HG02623 (cell line): ENCODE measurements at regions not wholly inside any gene's neighbourhood (a gene's known extent, or its start where the extent isn't known, plus 50 kb on each side); places are given as distances from the start of the nearest gene placed in this dataset.
"Not testable (repeated sequence)": the region's sequence is repeated elsewhere in the genome, so short reads cannot be mapped to it uniquely, and the experiment has no call there.

Source experiments
- ATAC-seq: cut with Tn5 transposase; IDR thresholded peaks from one replicate; pipeline ENCODE4 v1.9.1; 2021; ENCODE audit warnings: moderate library complexity; ENCODE audit not compliant: unreplicated experiment

- ATAC-seq = not testable (repeated sequence)
Measured at GRCh38 chr14:87734577-87735360, 258.2 kb downstream of the GALC start.

GRCh38 chr14:87733115-87733514 lies 259.9 kb downstream of the GALC start:
- not testable (repeated sequence) for ATAC-seq

GRCh38 chr14:87732562-87732961 lies 260.4 kb downstream of the GALC start:
- ATAC-seq = no peak

DNA sequence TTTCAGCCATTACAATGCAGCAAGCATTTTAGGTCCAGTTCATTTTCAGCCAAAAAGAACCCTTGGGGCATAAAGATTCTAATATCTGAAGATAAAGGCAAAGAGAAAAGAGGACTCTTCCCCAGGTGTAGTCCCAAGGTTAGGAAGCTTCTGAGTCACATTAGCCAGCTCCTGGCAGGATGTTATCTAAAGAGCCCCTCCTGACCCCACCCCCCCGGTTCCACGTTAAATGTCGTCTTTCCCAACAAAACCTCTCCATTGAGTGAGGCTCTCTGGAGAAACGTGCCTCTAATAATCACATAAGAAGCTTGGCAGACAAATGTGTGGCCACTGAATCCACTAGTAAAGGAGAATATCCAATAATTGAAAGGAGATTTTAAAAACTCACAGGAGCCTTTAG lies 267.7 kb downstream of the GALC start:
- ATAC-seq = no peak

DNA sequence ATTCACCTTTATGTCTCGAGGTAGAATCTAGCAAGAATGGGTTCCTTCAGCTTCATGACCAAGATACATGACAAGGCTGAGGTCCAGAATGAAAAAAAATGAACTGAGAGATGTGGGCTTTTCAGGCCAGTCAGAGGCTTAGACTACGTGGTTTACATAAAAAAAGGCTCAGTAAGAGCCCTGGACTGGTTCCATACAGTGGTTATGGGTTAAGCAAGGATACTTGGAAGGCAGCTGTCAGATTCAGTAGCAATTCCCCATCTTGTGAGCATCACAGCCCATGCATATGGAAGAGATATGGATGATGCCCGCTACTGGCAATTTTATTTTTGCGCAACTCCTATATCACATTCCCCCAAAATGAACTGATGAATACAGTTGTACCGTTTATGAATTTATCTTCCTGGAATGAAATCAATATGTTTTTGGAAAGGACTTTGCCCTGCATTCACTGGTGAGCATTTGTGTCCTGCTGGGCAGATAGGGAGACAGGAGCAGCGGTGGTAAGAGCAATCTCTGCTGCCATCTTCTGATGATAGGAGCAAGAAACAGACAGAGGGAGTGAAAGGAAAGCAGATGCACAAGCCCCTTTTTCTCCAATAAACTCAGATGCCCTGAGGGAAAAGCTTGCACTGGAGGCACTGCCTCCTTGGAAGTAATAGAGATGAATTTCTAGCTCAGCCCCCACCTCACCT lies 280.4 kb downstream of the GALC start:
- no peak for ATAC-seq

- no peak for ATAC-seq
Measured at GRCh38 chr14:87705439-87705896, 287.5 kb downstream of the GALC start.

DNA sequence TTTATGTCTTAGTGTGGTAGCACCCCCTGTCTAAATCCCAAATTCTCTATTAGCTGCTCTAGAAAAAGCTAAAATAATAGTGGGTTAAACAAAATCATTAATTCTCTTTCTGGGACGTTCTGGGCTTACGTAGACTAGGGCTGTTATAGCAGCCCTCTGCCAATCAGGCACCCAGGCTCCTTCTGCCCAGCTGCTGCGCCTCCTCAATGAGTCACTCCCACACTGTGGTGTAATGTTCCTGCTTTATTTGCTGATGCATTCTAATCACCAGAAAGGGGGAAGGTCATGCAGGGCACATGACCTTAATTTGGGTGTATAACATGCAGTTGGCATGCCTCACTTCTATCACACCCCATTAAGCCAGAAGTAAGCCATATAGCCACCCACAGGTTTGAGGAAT lies 294.5 kb downstream of the GALC start:
- no peak for ATAC-seq

DNA sequence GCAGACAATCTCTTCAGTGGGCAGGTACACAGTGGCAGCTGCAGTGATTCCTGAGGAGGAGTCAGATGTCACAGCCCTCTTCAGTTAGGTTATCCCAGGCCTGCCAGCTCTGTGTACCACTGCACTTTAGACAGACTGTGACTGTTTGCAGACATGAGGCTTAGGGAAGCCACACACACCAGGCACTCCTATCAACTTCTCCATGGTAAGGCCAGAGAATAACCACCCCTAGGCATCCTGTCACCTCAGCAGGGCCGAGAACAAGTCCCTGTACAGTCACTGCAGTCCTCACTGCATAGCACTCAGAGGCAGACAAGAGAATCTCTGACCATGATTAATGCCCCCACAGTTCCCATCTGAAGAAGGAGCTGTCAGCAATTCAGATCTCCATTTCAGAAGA lies 296.5 kb downstream of the GALC start:
- ATAC-seq = no peak

DNA sequence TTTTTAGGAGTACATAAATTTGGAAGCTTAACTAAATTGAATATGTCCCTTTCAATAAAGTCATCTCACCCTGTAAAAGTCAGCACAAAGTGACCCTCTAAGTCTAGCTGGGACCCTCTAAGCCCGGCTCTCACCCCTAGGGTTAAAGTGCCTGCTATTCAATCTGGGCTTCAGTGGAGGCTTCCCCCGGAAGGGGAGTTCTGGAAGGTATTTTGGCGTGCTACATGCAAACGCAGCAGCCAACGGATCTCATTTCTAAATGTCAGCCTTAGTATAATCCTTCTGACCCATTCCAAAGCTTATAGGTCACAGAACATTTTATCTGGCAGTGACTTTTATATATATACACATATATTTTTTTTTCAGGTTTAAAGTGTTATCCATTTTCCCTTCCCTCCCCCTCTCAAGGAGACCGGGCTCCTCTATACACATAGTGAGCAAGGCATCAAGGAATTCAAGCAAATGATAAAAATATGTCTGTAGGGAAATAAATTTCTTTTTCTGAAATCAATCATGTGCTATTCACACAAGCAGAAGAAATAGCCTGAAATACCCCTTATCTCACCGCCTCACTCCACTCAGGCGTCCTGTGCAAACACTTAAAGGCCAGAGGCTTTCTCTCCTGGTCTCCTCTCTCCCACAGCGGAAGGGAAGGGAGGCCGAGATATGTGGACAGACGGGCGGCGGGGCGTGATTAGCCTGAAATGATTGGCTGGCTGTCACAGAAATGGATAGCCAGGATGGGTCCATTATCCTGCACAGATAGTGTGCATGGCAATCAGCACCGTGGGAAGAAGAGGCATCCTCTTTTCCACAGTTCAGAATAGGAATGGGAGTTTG lies 301.7 kb downstream of the GALC start:
- ATAC-seq = no peak

DNA sequence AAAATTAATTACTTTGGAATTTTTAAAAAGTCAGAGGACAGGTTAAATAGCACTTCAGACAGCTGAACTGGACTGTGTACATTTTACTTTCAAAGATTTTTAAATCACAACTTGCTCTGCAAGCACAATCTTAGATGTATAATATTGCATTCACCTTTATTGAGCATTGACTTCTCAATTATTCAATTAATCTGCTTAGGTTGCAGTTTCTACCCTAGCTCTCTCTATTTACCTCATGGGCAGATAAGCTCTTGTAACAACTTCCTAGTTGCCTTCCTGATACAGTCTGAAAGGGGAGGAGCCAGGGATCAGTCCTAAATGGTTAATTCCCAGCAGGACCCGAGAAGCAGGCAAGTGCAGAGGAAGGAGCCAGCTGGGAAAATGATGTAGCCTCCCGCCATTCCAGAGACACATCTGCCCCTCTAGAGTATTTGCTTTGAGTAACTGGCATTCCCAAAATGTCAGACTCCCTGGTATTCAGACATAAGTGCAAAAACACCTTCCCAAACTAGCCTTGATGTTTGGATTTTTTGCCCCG lies 302.8 kb downstream of the GALC start:
- no peak for ATAC-seq

DNA sequence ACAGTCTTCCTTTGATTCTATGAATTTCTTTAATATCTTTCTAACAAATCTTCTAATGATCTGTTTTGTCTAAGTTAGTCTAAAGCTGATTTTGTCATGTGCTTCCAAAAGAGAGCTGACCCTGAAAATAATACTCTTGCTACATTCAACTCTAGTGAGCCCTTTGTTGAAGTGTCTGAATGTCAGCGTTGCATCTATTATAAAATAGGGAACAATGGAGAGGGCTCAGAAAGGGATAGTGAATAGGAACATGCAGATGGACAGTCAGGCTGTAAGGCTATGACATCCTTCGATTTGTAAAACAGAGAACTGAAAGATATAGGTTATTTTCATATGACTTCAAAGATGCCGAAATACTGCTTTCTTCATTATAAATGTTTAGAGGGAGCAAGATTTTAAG lies 304.5 kb downstream of the GALC start:
- ATAC-seq = no peak

- ATAC-seq = no peak
Measured at GRCh38 chr14:87687420-87687819, 305.6 kb downstream of the GALC start.

DNA sequence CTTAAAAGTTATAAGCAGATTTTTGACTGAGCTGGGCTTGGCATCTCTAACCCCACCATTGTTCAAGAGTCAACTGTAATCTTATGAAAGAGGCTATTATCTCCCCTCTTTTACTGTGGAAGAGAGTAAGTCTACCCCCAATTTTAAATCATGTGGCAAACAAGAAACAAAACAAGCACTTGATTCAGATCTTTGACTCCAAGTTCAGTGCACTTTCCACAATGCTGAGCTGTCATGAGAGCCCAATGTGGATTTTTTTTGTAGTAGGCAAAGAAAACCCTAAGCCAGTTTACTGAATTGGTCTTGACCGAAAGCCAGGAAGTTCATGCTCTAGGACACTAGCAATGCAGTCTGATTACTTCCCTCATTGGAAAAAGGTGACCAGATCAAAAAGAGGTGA lies 306.2 kb downstream of the GALC start:
- ATAC-seq = no peak

DNA sequence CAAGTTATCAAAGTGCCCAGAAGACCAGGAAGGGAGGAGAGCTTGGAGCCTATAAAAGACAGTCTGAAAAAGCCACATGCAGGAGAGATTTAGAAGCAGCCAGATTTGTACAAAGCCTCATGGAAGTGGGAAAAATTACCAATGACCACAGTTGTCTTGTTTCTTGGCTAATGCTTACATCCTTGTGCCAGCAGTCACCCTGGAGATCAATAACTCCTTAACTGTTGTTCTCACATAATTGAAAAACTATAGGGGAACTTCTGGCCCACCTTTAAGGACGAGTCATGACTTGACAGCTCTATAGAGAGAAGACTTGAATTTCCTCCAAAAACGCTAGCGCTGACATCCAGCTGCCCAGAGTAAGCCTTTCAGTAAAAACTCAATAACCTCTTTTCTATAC lies 313.1 kb downstream of the GALC start:
- no peak for ATAC-seq

DNA sequence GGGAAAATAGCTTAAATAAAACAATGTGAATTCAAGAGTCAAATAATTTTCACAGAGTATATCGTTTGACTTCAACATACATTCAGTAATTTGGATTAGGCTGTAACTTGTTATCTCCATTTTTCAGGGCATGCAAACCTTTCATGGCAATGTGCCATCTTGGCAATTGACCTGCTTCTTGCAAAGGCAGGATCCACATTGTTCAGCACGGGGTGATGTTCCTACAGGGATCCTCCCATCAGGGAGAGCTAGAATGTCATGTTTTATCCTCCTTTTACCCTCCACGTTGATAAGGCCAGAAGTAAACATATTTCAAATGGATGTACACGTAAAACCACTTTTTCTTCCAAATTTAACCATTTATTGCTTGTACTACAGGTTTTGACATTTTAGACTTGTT lies 314.4 kb downstream of the GALC start:
- ATAC-seq = no peak

DNA sequence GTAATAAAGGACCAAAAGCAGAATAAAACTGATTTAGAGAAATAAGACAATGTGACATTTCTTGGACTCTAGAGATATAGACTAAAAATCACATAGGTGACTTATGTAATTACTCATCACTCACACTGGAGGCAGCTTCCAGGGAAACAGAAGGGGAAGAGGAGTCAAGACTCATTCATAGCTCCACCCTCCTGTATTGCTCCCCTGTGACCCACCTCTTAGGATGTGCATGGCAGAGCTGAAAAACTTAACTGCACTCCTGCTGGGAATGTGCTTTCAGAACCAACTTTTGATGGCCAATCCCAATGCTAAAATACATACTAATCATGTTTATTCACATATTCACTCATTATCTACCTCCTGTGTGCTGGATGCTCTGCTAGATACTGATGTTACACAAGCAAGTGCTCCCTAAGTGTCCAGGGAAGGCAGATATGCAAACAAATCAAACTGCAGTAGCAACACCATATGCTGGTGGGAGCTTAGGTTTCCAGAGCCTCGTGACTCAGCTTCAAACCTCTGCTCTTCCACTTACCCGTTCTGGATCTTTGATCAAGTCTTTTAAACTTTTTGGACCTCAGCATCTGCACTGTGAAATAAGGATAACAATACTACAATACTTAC lies 316.1 kb downstream of the GALC start:
- no peak for ATAC-seq

DNA sequence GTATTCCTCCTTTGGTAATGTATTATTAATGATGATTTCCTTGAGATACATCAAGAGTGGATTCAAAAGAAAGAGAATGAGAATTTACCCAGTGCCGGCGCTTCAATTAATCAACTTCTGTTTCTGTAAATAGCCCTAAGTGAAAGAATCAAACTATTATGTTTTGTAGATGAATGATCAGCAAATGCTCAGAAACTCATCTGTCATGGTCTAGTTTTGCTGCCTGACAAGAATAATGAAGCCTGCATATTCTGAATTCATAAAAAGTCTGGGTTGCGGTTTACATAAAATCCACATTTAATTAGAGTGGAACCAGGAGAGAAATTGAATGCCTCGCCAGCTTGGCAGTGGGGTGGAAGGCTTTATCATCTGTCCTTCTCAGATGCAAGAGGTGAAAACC lies 325.3 kb downstream of the GALC start:
- ATAC-seq = no peak

- ATAC-seq = no peak
Measured at GRCh38 chr14:87656315-87656714, 336.7 kb downstream of the GALC start.

DNA sequence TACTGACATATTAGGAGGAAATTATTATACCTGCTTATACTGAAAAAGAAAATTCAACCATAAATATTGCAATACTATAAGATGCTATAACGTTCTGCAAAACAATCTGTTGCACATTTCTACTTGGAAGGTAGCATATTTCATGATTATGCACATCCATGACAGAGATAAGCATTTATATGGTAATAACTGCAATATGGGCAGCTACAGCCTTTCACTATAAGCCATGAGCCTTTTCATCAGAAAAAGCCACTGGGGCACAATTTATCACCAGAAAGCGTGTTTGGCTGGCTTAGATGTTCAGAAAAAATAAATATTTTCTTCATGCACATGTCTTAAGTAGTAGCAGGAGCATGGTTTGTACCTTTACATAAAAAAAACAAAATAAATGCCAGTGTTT lies 340.7 kb downstream of the GALC start:
- no peak for ATAC-seq

- ATAC-seq = no peak
Measured at GRCh38 chr14:87644689-87645088, 348.3 kb downstream of the GALC start.

DNA sequence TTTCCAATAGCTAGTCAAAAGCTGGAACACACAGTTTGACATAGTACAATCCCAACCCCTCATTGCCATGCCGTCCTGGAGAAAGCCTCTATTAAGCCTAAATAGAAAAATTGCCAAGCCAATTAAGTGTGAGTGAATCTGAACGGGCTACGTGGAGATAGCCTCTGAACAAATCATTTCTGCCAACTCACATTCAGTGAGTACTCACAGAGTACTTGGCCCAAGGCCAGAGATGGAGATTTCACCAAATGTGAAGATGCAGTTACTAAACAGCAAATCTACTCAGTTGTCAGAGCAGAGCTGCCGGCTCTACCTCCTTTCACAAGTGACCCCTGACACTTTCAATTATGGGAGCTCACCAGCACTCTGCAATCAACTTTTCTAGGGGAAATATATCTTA lies 350.0 kb downstream of the GALC start:
- no peak for ATAC-seq
